Omental fat pad (tissue), 3 donors: ENCODE measurements at regions not wholly inside any gene's neighbourhood (a gene's known extent, or its start where the extent isn't known, plus 50 kb on each side); places are given as distances from the start of the nearest gene placed in this dataset.

ENCODE experiments used
- ATAC-seq: fragments of 150-250 bp; one replicate; pipeline ENCODE4 v1.9.1; 2016; ENCODE audit warnings: mild to moderate bottlenecking, moderate library complexity; ENCODE audit not compliant: low FRiP score
- DNase-seq: peaks from one replicate; pipeline ENCODE4 v3.0.0-alpha.2; 2019; ENCODE audit warnings: low spot score
- TF ChIP-seq, protein P1 (sequence below), 3 donors: fragments of 450-650 bp; IDR thresholded peaks; one replicate each; pipeline ENCODE4 v1.5.1; 2016 to 2017; ENCODE audit warnings: antibody characterized with exemption in 3 of 3, mild to moderate bottlenecking in 3 of 3, moderate library complexity in 2 of 3

DNA sequence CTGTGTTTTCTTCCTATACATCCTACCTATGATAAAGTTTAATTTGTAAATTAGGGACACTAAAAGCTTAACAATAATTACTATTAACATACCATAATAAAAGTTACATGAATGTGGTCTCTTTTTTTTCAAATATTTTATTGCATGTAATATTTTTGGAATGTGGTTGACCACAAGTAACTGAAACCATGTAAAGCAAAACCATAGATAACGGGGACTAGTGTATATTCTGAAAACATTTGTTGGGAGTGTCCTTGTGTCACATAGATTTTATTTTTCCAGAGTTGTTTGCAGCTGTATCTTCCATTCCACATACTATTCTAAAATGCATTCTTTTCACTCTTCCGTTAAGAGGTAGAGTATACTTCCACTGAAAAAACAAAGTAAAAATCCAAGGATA lies 200.4 kb downstream of the KIF18A start:
- ATAC-seq (no peak), DNase-seq (no peak)
- TF ChIP-seq, protein P1, sequence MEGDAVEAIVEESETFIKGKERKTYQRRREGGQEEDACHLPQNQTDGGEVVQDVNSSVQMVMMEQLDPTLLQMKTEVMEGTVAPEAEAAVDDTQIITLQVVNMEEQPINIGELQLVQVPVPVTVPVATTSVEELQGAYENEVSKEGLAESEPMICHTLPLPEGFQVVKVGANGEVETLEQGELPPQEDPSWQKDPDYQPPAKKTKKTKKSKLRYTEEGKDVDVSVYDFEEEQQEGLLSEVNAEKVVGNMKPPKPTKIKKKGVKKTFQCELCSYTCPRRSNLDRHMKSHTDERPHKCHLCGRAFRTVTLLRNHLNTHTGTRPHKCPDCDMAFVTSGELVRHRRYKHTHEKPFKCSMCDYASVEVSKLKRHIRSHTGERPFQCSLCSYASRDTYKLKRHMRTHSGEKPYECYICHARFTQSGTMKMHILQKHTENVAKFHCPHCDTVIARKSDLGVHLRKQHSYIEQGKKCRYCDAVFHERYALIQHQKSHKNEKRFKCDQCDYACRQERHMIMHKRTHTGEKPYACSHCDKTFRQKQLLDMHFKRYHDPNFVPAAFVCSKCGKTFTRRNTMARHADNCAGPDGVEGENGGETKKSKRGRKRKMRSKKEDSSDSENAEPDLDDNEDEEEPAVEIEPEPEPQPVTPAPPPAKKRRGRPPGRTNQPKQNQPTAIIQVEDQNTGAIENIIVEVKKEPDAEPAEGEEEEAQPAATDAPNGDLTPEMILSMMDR (IDR thresholded peaks at IDR 0.05) = no peak

DNA sequence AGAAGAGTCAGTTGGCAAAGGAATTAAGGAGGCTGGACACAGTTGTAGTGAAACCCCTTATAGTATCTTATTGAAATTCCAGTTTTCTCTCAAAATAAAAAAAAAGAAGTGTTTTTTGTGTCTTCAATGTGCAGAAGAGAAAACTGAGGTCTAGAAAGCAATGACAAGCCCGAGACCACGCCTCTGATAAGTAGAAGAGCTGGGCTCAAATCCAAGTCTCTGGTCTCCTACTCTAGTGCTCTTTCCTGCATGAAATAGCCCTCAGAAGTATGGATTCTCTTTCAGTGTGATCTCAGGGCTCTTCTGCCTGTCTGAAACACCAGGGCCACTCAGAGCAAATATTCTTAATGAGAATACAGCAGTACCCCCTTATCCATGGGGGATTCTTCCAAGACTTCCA lies 200.9 kb downstream of the KIF18A start:
- DNase-seq = no peak
- TF ChIP-seq, protein P1 (IDR thresholded peaks at IDR 0.05) = no peak
- no peak for ATAC-seq

DNA sequence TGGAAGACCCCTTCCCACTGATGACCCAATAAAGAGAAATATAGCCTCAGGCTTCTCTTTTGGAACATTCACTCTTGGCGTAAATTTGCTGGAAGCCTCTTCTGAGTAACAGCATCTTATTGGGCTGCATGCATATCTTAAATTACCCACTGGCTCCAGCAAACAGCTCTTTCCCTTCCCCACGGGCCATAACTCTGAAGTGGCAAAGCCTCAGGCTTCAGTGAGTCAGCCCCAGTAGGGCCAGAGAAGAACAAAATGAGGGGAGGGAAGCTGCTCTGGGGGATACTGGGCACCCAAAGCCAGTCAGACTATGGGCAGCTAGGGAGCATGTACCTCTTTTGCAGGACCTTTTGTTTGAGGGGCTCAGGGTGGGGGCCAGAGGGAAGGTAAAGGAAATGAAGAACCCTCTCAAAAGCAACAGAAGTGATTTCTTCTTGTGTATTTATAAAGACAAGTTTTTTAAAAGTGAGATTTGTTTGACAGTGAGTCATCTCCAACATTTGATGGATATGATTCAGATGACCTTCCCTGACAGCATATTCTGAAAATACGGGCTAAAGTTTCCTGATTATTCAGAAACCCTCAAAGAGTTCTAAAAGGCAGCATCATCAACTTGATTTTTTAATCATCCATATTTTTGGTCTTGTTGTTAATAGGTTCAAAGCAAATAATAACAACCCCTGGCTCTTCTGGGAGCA lies 203.4 kb downstream of the KIF18A start:
- TF ChIP-seq, protein P1 (IDR thresholded peaks at IDR 0.05) = no peak
- ATAC-seq (no peak), DNase-seq (no peak)

DNA sequence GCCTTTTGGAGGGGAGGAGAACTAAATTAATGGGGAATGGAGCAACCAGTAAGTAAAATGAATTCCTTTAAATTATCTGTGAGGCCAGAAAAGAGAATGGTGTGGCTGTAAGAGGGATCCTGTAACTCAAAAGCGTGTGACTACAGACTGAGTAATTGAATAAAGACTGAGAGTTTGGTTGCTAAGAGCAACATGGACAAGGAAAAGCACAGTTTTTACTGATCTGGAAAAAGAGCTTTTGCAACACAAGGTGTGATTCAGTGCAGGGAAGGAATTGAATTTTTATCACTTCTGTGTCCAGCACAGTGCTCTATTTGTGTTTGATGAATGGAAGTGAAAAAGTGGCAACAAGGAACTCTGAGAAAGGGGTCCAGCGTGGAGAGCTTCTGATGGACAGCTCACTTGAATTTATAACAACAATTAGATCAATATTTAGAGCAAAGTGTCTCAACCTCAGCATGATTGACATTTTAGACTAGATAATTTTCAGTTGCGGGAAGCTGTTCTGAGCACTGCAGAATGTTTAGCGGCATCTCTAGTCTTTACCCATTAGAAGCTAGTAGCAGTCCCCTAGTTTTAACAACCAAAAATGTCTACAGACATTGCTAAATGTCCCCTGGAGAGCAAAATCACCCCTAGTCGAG lies 202.8 kb upstream of the BDNF start:
- DNase-seq (no peak), ATAC-seq (no peak)
- TF ChIP-seq, protein P1 (IDR thresholded peaks at IDR 0.05) = no peak

DNA sequence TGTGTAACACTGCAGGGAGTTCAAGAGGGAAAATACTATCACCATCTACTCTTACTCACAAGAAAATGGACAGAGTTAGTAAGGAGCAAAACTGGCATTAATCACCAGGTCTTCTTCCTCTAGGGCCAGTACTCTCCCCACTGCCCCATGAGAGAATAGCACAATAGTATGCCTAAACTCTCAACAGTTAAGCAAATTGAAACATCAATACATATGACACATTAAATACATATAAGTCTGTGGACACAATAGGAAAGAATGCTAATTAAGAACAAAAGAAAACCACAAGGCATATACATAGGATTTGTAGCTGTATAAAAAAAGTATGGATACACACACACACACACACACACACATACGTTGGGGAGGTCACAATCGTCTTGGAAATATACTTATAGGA lies 197.9 kb upstream of the BDNF start:
- no peak for DNase-seq
- no peak for ATAC-seq
- TF ChIP-seq, protein P1 (IDR thresholded peaks at IDR 0.05) = no peak

DNA sequence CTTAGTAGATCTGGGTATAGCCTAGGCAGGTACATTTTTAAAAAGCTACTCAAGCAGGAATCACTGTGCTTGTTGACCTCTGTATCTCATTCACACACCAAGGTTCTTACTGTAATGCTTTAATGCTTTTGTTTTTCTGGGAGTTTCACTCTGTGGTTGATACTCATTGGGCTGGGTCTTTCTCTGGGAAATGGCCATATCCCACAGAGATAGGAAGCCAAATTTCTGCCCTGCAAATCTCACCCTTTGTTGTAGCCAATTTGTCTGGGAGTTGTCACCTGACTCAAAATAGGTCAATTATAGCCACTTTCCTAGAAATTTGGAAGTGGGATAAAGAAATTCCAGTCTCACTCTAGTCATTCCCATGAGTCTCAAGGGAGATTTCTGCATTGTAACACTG lies 195.8 kb upstream of the BDNF start:
- TF ChIP-seq, protein P1 (IDR thresholded peaks at IDR 0.05) = no peak
- DNase-seq (no peak), ATAC-seq (no peak)

DNA sequence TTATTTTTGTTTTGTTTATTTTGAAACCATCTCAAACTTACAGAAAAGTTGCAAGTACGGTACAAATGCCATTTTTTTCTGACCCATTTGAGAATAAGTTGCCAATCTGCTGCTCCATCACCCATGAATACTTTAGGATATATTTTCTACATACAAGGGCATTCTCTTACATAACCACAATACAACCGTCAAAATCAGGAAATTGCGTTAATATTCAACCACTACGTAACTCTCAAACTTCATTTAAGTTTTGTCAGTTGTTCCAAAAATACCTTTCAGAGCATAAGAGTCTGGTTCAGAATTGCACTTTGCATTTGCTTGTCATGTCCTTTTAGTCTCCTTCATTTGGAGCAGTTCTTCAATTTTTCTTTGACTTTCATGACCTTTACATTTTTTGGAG lies 194.3 kb upstream of the BDNF start:
- ATAC-seq (no peak), DNase-seq (no peak)
- TF ChIP-seq, protein P1 (IDR thresholded peaks at IDR 0.05) = no peak
